ENCODE measurements at regions not wholly inside any gene's neighbourhood (a gene's known extent, or its start where the extent isn't known, plus 50 kb on each side); places are given as distances from the start of the nearest gene placed in this dataset.

GRCh38 chr18:77763530-77764145, 514.0 kb downstream of the GALR1 start:
- no peak for DNase-seq

- no peak for DNase-seq
Measured at GRCh38 chr18:77765468-77765867, 515.8 kb downstream of the GALR1 start.

GRCh38 chr18:77766421-77766820, 516.8 kb downstream of the GALR1 start:
- no peak for DNase-seq

GRCh38 chr18:77772177-77772576, 522.5 kb downstream of the GALR1 start:
- no peak for DNase-seq

GRCh38 chr18:77776104-77776503, 526.5 kb downstream of the GALR1 start:
- no peak for DNase-seq

GRCh38 chr18:77777163-77777562, 527.5 kb downstream of the GALR1 start:
- DNase-seq = no peak

GRCh38 chr18:77784759-77785379, 535.2 kb downstream of the GALR1 start:
- no peak for DNase-seq

- DNase-seq = no peak
Measured at GRCh38 chr18:77785415-77785975, 535.8 kb downstream of the GALR1 start.

GRCh38 chr18:77803024-77803423, 553.4 kb downstream of the GALR1 start:
- no peak for DNase-seq

- DNase-seq = no peak
Measured at GRCh38 chr18:77804382-77804781, 554.7 kb downstream of the GALR1 start.

GRCh38 chr18:77807650-77808049, 558.0 kb downstream of the GALR1 start:
- no peak for DNase-seq

- DNase-seq = no peak
Measured at GRCh38 chr18:77811503-77811902, 561.9 kb downstream of the GALR1 start.

- no peak for DNase-seq
Measured at GRCh38 chr18:77815666-77816338, 566.2 kb downstream of the GALR1 start.

GRCh38 chr18:77818328-77818727, 568.7 kb downstream of the GALR1 start:
- no peak for DNase-seq

- no peak for DNase-seq
Measured at GRCh38 chr18:77820472-77820871, 570.8 kb downstream of the GALR1 start.

- no peak for DNase-seq
Measured at GRCh38 chr18:77821892-77822291, 572.2 kb downstream of the GALR1 start.

- no peak for DNase-seq
Measured at GRCh38 chr18:77822632-77823031, 573.0 kb downstream of the GALR1 start.

GRCh38 chr18:77833807-77834206, 584.2 kb downstream of the GALR1 start:
- no peak for DNase-seq

- DNase-seq = no peak
Measured at GRCh38 chr18:77851802-77852201, 602.2 kb downstream of the GALR1 start.

- no peak for DNase-seq
Measured at GRCh38 chr18:77853859-77854258, 604.2 kb downstream of the GALR1 start.

GRCh38 chr18:77857678-77858655, 608.3 kb downstream of the GALR1 start:
- no peak for DNase-seq

- no peak for DNase-seq
Measured at GRCh38 chr18:77859634-77860033, 610.0 kb downstream of the GALR1 start.

Data from suppressor macrophage treated with lipopolysaccharide for 4 hours (primary cell).